Spleen (tissue), 11 donors: ENCODE measurements at regions not wholly inside any gene's neighbourhood (a gene's known extent, or its start where the extent isn't known, plus 50 kb on each side); places are given as distances from the start of the nearest gene placed in this dataset.
A peak's percentile ranks its signal among the peaks of the same experiment; 100 is the strongest.

Experiments used
- DNase-seq: peaks from one replicate; pipeline ENCODE4 v3.0.0-alpha.2; 2020
- H3K27ac ChIP-seq, 8 donors: fragments of 200-600 bp; sonication (generic) in 7 of 8; 1 replicate in 4 of 8; 2 replicates in 4 of 8; pipeline versions ENCODE4 v1.5.0 to v1.8.0; 2016 to 2021; ENCODE audit warnings: inconsistent platforms in 4 of 8, mild to moderate bottlenecking in 4 of 8, moderate library complexity in 1 of 8
- H3K27me3 ChIP-seq, 7 donors: fragments of 200-600 bp; sonication (generic) in 6 of 7; replicated peaks in 1 of 7; 1 replicate in 4 of 7; 2 replicates in 3 of 7; pipeline versions ENCODE4 v1.5.0 to v1.8.0; 2016 to 2021; ENCODE audit warnings: inconsistent platforms in 3 of 7, mild to moderate bottlenecking in 1 of 7
- H3K36me3 ChIP-seq, 6 donors: fragments of 200-600 bp; sonication (generic) in 5 of 6; 1 replicate in 4 of 6; 2 replicates in 2 of 6; pipeline versions ENCODE4 v1.5.0 to v1.8.0; 2016 to 2021; ENCODE audit warnings: inconsistent platforms in 2 of 6
- H3K4me1 ChIP-seq, 6 donors: fragments of 200-600 bp; sonication (generic) in 5 of 6; 1 replicate in 3 of 6; 2 replicates in 3 of 6; pipeline versions ENCODE4 v1.5.0 to v1.8.0; 2016 to 2021; ENCODE audit warnings: inconsistent platforms in 3 of 6
- H3K4me3 ChIP-seq, 8 donors: fragments of 200-600 bp; sonication (generic) in 7 of 8; 1 replicate in 4 of 8; 2 replicates in 4 of 8; pipeline versions ENCODE4 v1.5.0 to v1.8.0; 2016 to 2021; ENCODE audit warnings: inconsistent platforms in 4 of 8, mild to moderate bottlenecking in 4 of 8, moderate library complexity in 2 of 8
- H3K9me3 ChIP-seq, 8 donors: fragments of 200-600 bp; sonication (generic) in 7 of 8; 1 replicate in 4 of 8; 2 replicates in 4 of 8; pipeline versions ENCODE4 v1.5.0 to v1.8.0; 2016 to 2021; ENCODE audit warnings: inconsistent platforms in 4 of 8
- POLR2A ChIP-seq, 3 donors: fragments of 450-650 bp; IDR thresholded peaks; one replicate each; pipeline ENCODE4 v1.5.1; 2017; ENCODE audit warnings: antibody characterized with exemption in 3 of 3, mild to moderate bottlenecking in 1 of 3
- POLR2AphosphoS5 ChIP-seq, 3 donors: sonication (generic); formaldehyde crosslinking; IDR thresholded peaks; one replicate each; pipeline ENCODE4 v1.5.1; 2017; ENCODE audit warnings: antibody characterized with exemption in 3 of 3
- whole genome bisulfite sequencing, 5 donors: extraction: QIAGEN DNeasy Blood & Tissue Kit in 3 of 5; methylation state at CpG; one replicate each; pipeline versions ENCODE4 v1.1.5 to v1.1.7; 2013 to 2018; 5-methylcytosine and 5-hydroxymethylcytosine counted together
- intact Hi-C: fragments of 100-400 bp; cut with DNase I; formaldehyde crosslinking; loops from one replicate; pipeline ENCODE4 v1.15.0; 2023; ENCODE audit warnings: low total_unique reads
- TF ChIP-seq, protein P1 (sequence below), 11 experiments: fragments of 200-600 bp in 7 of 11; fragments of 450-650 bp in 4 of 11; sonication (generic) in 4 of 11; IDR thresholded peaks in 8 of 11; conservative IDR thresholded peaks in 3 of 11; 1 replicate in 7 of 11; 2 replicates in 4 of 11; pipeline versions ENCODE4 v1.4.0 to v1.8.0; 2016 to 2021; ENCODE audit warnings: antibody characterized with exemption in 11 of 11, inconsistent platforms in 4 of 11, mild to moderate bottlenecking in 1 of 11
- donor health status: healthy with polysubstance abuse.
- donor health status: DM: no; HTN: no; CAD: no; lungs with moderate emphysema.
- donor health status: DM: no; HTN: no; CAD: no.
- donor health status: Bipolar disorder and iron deficiency.
- donor health status: healthy.
- donor health status: DM: no; HTN: no; CAD: no.
- donor health status: DM: yes; HTN: yes; CAD: no.

GRCh38 chr3:197353867-197354567, 55.6 kb upstream of the DLG1 start:
- Histone ChIP-seq H3K4me3 (no peak overlapping the region), H3K36me3 (no peaks in the 10 kb centered on the region), H3K27ac (peak overlapping the region in 1 of 8 donors; percentile 43), H3K27me3 (peaks cover 0 to 8% (median 0%) of the 10 kb centered on the region in 7 donors), H3K9me3 (peaks cover 0 to 5% (median 2%) of the 10 kb centered on the region in 8 donors), H3K4me1 (peaks cover 0 to 4% (median 0%) of the 10 kb centered on the region in 6 donors)
- no peak for DNase-seq
- 71 to 79% (median 74%) methylated on average over 10 of the region's 10 CpGs for WGBS, 5 donors
- intact Hi-C loops: no loop called here
- TF ChIP-seq, protein P1, sequence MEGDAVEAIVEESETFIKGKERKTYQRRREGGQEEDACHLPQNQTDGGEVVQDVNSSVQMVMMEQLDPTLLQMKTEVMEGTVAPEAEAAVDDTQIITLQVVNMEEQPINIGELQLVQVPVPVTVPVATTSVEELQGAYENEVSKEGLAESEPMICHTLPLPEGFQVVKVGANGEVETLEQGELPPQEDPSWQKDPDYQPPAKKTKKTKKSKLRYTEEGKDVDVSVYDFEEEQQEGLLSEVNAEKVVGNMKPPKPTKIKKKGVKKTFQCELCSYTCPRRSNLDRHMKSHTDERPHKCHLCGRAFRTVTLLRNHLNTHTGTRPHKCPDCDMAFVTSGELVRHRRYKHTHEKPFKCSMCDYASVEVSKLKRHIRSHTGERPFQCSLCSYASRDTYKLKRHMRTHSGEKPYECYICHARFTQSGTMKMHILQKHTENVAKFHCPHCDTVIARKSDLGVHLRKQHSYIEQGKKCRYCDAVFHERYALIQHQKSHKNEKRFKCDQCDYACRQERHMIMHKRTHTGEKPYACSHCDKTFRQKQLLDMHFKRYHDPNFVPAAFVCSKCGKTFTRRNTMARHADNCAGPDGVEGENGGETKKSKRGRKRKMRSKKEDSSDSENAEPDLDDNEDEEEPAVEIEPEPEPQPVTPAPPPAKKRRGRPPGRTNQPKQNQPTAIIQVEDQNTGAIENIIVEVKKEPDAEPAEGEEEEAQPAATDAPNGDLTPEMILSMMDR (IDR thresholded peaks at IDR 0.05 in 8 of 11, conservative IDR thresholded peaks at IDR 0.05 in 3 of 11): no peak
- TF ChIP-seq POLR2A (IDR thresholded peaks at IDR 0.05) (no peak), POLR2AphosphoS5 (IDR thresholded peaks at IDR 0.05) (no peak)

- intact Hi-C loops: no loop called here
- Histone ChIP-seq H3K27ac (no peak overlapping the region), H3K9me3 (no peaks in the 10 kb centered on the region)
Observed at GRCh38 chr3:197353001-197353866, 54.8 kb upstream of the DLG1 start.

DNA sequence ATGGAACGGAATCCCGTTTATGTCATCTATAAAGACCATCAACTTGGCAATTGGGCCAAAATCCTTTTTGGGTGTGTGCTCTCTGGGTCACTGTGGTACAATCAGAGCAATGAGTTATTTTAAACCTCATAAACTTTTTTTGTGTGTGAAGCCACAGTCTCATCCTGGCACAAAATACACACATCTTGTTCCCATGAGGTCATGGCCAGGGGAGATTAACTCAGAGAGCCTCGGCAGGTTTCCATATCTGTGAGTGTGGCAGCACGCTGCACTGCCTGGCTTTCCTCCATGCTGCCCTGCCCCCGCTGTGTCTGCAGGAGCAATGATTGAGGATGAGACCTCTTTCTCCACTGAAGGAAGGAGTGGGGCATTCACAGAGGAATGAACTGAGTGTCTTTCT, 54.0 kb upstream of the DLG1 start:
- H3K4me3 ChIP-seq: no peak overlapping the region
- no peak overlapping the region for H3K27ac ChIP-seq
- no peak for DNase-seq
- intact Hi-C loops: no loop called here
- peaks cover 0 to 8% (median 0%) of the 10 kb centered on the region in 7 donors for H3K27me3 ChIP-seq
- no peaks in the 10 kb centered on the region for H3K36me3 ChIP-seq
- TF ChIP-seq, protein P1 (IDR thresholded peaks at IDR 0.05 in 8 of 11, conservative IDR thresholded peaks at IDR 0.05 in 3 of 11): no peak
- no peak for TF ChIP-seq POLR2A (IDR thresholded peaks at IDR 0.05)
- TF ChIP-seq POLR2AphosphoS5 (IDR thresholded peaks at IDR 0.05): no peak
- H3K9me3 ChIP-seq: no peaks in the 10 kb centered on the region
- peaks cover 0 to 4% (median 0%) of the 10 kb centered on the region in 6 donors for H3K4me1 ChIP-seq
- WGBS, 5 donors: 74 to 85% (median 78%) methylated on average over 5 of the region's 5 CpGs

More at GRCh38 chr3:197353001-197353866, 54.8 kb upstream of the DLG1 start:
- peaks cover 0 to 4% (median 0%) of the 10 kb centered on the region in 6 donors for H3K4me1 ChIP-seq
- peaks cover 0 to 8% (median 0%) of the 10 kb centered on the region in 7 donors for H3K27me3 ChIP-seq
- WGBS, 5 donors: 56 to 92% (median 75%) methylated on average over 8 of the region's 8 CpGs
- no peak for DNase-seq
- no peaks in the 10 kb centered on the region for H3K36me3 ChIP-seq
- no peak overlapping the region for H3K4me3 ChIP-seq
- TF ChIP-seq POLR2AphosphoS5 (IDR thresholded peaks at IDR 0.05): no peak
- TF ChIP-seq POLR2A (IDR thresholded peaks at IDR 0.05): no peak
- TF ChIP-seq, protein P1 (IDR thresholded peaks at IDR 0.05 in 8 of 11, conservative IDR thresholded peaks at IDR 0.05 in 3 of 11): no peak

DNA sequence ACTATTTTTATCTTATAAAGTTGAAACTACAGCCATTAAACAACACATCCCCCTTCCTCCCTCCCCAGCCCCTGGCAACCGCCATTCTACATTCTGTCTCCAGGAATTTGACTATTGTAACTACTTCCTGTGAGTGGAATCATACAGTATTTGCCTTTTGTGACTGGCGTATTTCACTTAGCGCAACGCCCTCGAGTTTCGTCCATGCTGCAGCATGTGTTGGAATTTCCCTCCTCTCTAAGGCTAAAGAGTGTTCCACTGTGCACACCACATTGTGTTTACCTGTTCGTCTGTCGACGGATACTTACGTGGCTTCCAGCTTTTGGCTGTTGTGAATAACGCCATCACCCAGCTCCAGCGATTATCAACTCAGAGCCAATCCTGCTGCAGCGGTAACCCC, 52.0 kb upstream of the DLG1 start:
- H3K4me3 ChIP-seq: no peak overlapping the region
- H3K9me3 ChIP-seq: no peaks in the 10 kb centered on the region
- TF ChIP-seq, protein P1 (IDR thresholded peaks at IDR 0.05 in 8 of 11, conservative IDR thresholded peaks at IDR 0.05 in 3 of 11): no peak
- no peak for TF ChIP-seq POLR2A (IDR thresholded peaks at IDR 0.05)
- no peak for TF ChIP-seq POLR2AphosphoS5 (IDR thresholded peaks at IDR 0.05)
- peak; percentile 9 for DNase-seq
- WGBS, 5 donors: 85 to 92% (median 87%) methylated on average over 13 of the region's 13 CpGs
- peaks cover 0 to 8% (median 0%) of the 10 kb centered on the region in 7 donors for H3K27me3 ChIP-seq
- intact Hi-C loops: no loop called here
- no peaks in the 10 kb centered on the region for H3K36me3 ChIP-seq
- H3K27ac ChIP-seq: no peak overlapping the region
- H3K4me1 ChIP-seq: peaks cover 0 to 4% (median 0%) of the 10 kb centered on the region in 6 donors
